H1 (cell line): ENCODE measurements at regions not wholly inside any gene's neighbourhood (a gene's known extent, or its start where the extent isn't known, plus 50 kb on each side); places are given as distances from the start of the nearest gene placed in this dataset.

Source experiments
- ASH2L ChIP-seq: fragments of 200-600, 300-600 bp; sonication (generic); IDR thresholded peaks from one replicate; pipeline ENCODE4 v1.7.1; 2017; ENCODE audit warnings: low read length
- CBX8 ChIP-seq: fragments of 300-800, 300-1000 bp; sonication (generic); IDR thresholded peaks from 2 replicates; pipeline ENCODE4 v1.7.1; 2016; ENCODE audit warnings: low read depth, low read length, borderline replicate concordance
- EGR1 ChIP-seq: IDR thresholded peaks from 2 replicates; pipeline ENCODE4 v1.6.1; 2011; ENCODE audit warnings: low read depth, low read length, borderline replicate concordance
- KDM1A ChIP-seq: fragments of 200-600, 300-600 bp; sonication (generic); IDR thresholded peaks from 2 replicates; pipeline ENCODE4 v1.7.1; 2016; ENCODE audit warnings: mild to moderate bottlenecking, low read length, borderline replicate concordance
- NRF1 ChIP-seq: IDR thresholded peaks from 2 replicates; pipeline ENCODE4 v1.6.1; 2011; ENCODE audit warnings: mild to moderate bottlenecking, low read depth, low read length, improper control_type of control experiment
- SIN3A ChIP-seq, 2 experiments: IDR thresholded peaks in 1 of 2; conservative IDR thresholded peaks in 1 of 2; 2 replicates each; pipeline ENCODE4 v1.6.1; 2011 to 2012; ENCODE audit warnings: low read length in 2 of 2, improper control_type of control experiment in 1 of 2, low read depth in 1 of 2, mild to moderate bottlenecking in 1 of 2

DNA sequence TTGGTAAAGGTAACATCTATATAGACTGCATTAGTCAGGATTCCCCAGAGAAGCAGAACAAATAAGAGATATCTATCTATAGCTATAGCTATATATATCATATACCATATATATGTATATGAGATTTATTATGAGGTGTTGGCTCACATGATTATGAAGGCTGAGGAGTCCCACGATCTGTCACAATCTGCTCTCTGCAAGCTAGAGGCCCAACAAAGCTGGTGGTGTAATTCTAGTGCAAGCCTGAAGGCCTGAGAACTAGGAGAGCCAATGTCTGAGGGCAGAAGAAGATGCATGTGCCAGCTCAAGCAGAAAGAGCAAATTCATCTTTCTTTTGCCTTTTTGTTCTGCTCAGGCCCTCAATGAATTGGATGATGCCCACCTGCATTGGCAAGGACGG is 102.2 kb upstream of the PLPPR1 start (continued):
- TF ChIP-seq KDM1A, result no peak
- no peak for TF ChIP-seq CBX8
- TF ChIP-seq NRF1, result no peak
- no peak for TF ChIP-seq SIN3A (conservative IDR thresholded peaks at IDR 0.05 in 1 of 2, IDR thresholded peaks at IDR 0.05 in 1 of 2; ENCODE audit: low read depth in 1 of 2, low read length in 2 of 2)
- TF ChIP-seq ASH2L, result no peak
- TF ChIP-seq EGR1, result no peak
